BJ (cell line): ENCODE measurements at regions not wholly inside any gene's neighbourhood (a gene's known extent, or its start where the extent isn't known, plus 50 kb on each side); places are given as distances from the start of the nearest gene placed in this dataset.

ENCODE experiments used
- CTCF ChIA-PET: fragments of 350-600 bp; formaldehyde crosslinking; extraction: SDS; loops from one replicate; lab custom pipeline; 2021; ENCODE audit warnings: antibody characterized with exemption, inconsistent platforms; lab: Yijun Ruan, JAX
- POLR2A ChIA-PET: fragments of 300-600 bp; sonication (Branson Sonifier 250); formaldehyde crosslinking; extraction: SDS; loops from one replicate; lab custom pipeline; 2021; ENCODE audit warnings: antibody characterized with exemption; lab: Charles Lee
- DNase-seq: peaks from one replicate; pipeline ENCODE4 v3.0.0-alpha.2; 2011; ENCODE audit warnings: low read depth
- H3K27me3 ChIP-seq: 2 replicates; pipeline ENCODE4 v1.6.0; 2011; ENCODE audit warnings: low read length; ENCODE audit not compliant: control insufficient read depth, insufficient read depth
- H3K36me3 ChIP-seq: 2 replicates; pipeline ENCODE4 v1.5.1; 2011; ENCODE audit warnings: low read length; ENCODE audit not compliant: control insufficient read depth, insufficient read depth
- H3K4me3 ChIP-seq: 2 replicates; pipeline ENCODE4 v1.5.1; 2011; ENCODE audit warnings: low read depth, mild to moderate bottlenecking, control low read depth, low read length
- CTCF ChIP-seq: IDR thresholded peaks from 2 replicates; pipeline ENCODE4 v1.5.1; 2011; ENCODE audit warnings: low read depth, mild to moderate bottlenecking, control low read depth, inconsistent platforms, low read length, moderate library complexity; ENCODE audit not compliant: insufficient read depth

DNA sequence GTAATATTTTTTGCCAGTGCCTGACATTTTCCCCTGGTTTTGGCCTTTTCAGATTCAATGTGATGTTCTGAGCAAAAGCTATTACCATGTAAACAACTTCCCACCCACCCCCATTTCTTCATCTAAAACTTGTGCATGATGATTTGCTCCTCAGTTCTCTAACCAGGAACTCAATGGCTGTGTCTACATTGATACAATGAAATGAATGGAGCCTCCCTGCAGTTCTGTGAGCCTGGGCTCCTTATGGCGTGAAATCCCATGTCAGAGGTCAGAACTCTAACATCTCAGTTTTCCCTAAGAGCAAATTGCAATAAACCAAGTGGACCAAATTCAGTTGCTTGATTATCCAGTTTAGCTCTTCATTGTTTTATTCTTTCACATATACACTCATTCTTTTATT lies 534.8 kb upstream of the LCORL start:
- DNase-seq = no peak
- CTCF ChIA-PET = no interaction called here
- Histone ChIP-seq H3K36me3 (no peaks in the 10 kb centered on the region), H3K4me3 (no peak overlapping the region), H3K27me3 (no peaks in the 10 kb centered on the region)
- no peak for TF ChIP-seq CTCF
- POLR2A ChIA-PET = no interaction called here

DNA sequence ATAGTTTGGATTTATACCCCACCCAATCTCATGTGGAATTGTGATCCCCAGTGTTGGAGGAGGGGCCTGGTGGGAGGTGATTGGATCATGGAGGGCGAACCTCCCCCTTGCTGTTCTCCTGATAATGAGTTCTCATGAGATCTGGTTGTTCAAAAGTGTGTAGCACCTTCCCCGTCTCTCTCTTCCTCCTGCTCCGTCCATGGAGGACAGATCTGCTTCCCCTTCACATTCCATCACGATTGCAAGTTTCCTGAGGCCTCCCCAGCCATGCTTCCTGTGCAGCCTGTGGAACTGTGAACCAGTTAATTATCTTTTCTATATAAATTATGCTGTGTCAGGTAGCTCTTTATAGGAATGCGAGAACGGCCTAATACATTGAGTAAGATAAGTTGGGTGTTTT lies 518.8 kb upstream of the LCORL start:
- Histone ChIP-seq H3K4me3 (no peak overlapping the region), H3K27me3 (no peaks in the 10 kb centered on the region), H3K36me3 (no peaks in the 10 kb centered on the region)
- ChIA-PET CTCF (no interaction called here), POLR2A (no interaction called here)
- no peak for TF ChIP-seq CTCF
- no peak for DNase-seq

DNA sequence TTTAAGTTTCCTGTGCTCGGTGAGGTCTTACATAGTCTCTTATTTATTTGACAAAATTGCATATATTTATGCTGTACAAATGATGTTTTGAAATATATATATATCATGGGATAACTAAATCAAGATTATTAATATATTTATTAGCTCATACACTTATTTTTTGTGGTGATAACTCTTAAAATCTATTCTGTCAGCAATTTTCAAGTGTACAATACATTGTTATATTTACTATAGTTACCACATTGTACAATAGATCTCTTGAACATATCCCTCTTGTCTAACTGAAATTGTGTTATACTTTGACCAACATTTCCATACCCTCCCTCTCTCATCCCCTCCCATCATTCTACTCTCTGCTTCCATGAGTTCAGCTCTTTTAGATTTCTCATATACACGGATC lies 516.6 kb upstream of the LCORL start:
- DNase-seq = no peak
- H3K27me3 ChIP-seq = no peaks in the 10 kb centered on the region
- no peak overlapping the region for H3K4me3 ChIP-seq
- ChIA-PET POLR2A (no interaction called here), CTCF (interaction anchor here (0.7 kb wide), 1 partner anchor 73 kb away, joined by 3 read pairs; no protein-coding TSS in a partner anchor)
- TF ChIP-seq CTCF = no peak
- H3K36me3 ChIP-seq = no peaks in the 10 kb centered on the region

GRCh38 chr4:18536428-18536827 lies 514.9 kb upstream of the LCORL start:
- Histone ChIP-seq H3K4me3 (no peak overlapping the region), H3K27me3 (no peaks in the 10 kb centered on the region), H3K36me3 (no peaks in the 10 kb centered on the region)
- CTCF ChIA-PET = no interaction called here
- POLR2A ChIA-PET = no interaction called here
- DNase-seq = no peak
- no peak for TF ChIP-seq CTCF

- Histone ChIP-seq H3K27me3 (no peaks in the 10 kb centered on the region), H3K36me3 (no peaks in the 10 kb centered on the region), H3K4me3 (no peak overlapping the region)
- no peak for TF ChIP-seq CTCF
- no peak for DNase-seq
- ChIA-PET POLR2A (no interaction called here), CTCF (no interaction called here)
Measured at GRCh38 chr4:18535948-18536347, 514.4 kb upstream of the LCORL start.
